KMS-11 (cell line): ENCODE measurements at regions not wholly inside any gene's neighbourhood (a gene's known extent, or its start where the extent isn't known, plus 50 kb on each side); places are given as distances from the start of the nearest gene placed in this dataset.

Experiments used
- H2AFZ ChIP-seq: fragments of 200-600 bp; sonication (generic); 2 replicates; pipeline ENCODE4 v1.6.1; 2016; ENCODE audit warnings: antibody characterized with exemption, mixed run types, low read depth
- H3K27ac ChIP-seq: fragments of 200-600 bp; sonication (generic); 2 replicates; pipeline ENCODE4 v1.6.1; 2016; ENCODE audit warnings: mild to moderate bottlenecking, mixed run types
- H3K27me3 ChIP-seq: fragments of 200-600 bp; sonication (generic); 2 replicates; pipeline ENCODE4 v1.6.1; 2017; ENCODE audit warnings: mild to moderate bottlenecking, low read depth, mixed run types, moderate library complexity; ENCODE audit not compliant: insufficient read depth
- H3K36me3 ChIP-seq: fragments of 200-600 bp; sonication (generic); 2 replicates; pipeline ENCODE4 v1.6.1; 2017; ENCODE audit warnings: mild to moderate bottlenecking, mixed run types; ENCODE audit not compliant: insufficient read depth
- H3K4me1 ChIP-seq: fragments of 200-600 bp; sonication (generic); 2 replicates; pipeline ENCODE4 v1.6.1; 2016; ENCODE audit warnings: mild to moderate bottlenecking, low read depth, mixed run types; ENCODE audit not compliant: poor library complexity, severe bottlenecking
- H3K4me2 ChIP-seq: fragments of 200-600 bp; sonication (generic); 2 replicates; pipeline ENCODE4 v1.7.0; 2016; ENCODE audit warnings: mild to moderate bottlenecking, mixed run types
- H3K4me3 ChIP-seq: fragments of 200-600 bp; sonication (generic); IDR thresholded peaks from 2 replicates; pipeline ENCODE4 v1.6.1; 2017; ENCODE audit warnings: low read depth, low read length, mixed read lengths; ENCODE audit not compliant: insufficient read depth
- H3K79me2 ChIP-seq: fragments of 200-600 bp; sonication (generic); 2 replicates; pipeline ENCODE4 v1.6.1; 2016; ENCODE audit warnings: low read depth, mixed run types; ENCODE audit not compliant: insufficient read depth
- H3K9ac ChIP-seq: fragments of 200-600 bp; sonication (generic); 2 replicates; pipeline ENCODE4 v1.6.1; 2016; ENCODE audit warnings: mild to moderate bottlenecking, mixed run types
- H4K20me1 ChIP-seq: fragments of 200-600 bp; sonication (generic); 2 replicates; pipeline ENCODE4 v1.6.1; 2016; ENCODE audit warnings: mild to moderate bottlenecking, mixed run types; ENCODE audit not compliant: insufficient read depth
- CTCF ChIP-seq: fragments of 200-600 bp; sonication (generic); conservative IDR thresholded peaks from 2 replicates; pipeline ENCODE4 v1.6.1; 2017; ENCODE audit warnings: low read depth, mild to moderate bottlenecking, antibody characterized with exemption, low read length, moderate library complexity, mixed read lengths

DNA sequence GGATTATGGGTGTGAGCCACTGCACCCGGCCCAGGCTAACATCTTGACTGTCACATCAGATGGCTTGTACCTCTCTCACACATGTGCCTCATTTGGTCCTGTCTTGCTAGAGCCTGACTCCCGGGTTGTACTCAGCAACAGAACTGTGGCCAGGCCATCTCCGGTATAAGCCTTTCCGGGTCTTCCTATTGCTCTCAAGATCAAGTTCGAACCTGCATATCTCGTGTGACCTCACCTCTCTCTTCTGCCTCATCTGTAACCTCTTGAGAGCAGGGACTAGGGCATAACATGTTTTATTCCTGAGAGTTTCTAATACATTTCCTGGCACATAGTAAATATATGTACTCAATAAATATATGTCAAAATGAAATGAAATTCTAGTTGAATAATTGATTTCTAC, 114.0 kb downstream of the ACAA2 start:
- Histone ChIP-seq H3K4me3 (no peak overlapping the region), H2AFZ (no peak overlapping the region), H3K9ac (no peak overlapping the region), H3K79me2 (no peaks in the 10 kb centered on the region), H3K27me3 (no peaks in the 10 kb centered on the region), H3K36me3 (no peaks in the 10 kb centered on the region), H4K20me1 (no peaks in the 10 kb centered on the region), H3K27ac (no peak overlapping the region), H3K4me2 (no peak overlapping the region), H3K4me1 (no peaks in the 10 kb centered on the region)
- no peak for TF ChIP-seq CTCF

DNA sequence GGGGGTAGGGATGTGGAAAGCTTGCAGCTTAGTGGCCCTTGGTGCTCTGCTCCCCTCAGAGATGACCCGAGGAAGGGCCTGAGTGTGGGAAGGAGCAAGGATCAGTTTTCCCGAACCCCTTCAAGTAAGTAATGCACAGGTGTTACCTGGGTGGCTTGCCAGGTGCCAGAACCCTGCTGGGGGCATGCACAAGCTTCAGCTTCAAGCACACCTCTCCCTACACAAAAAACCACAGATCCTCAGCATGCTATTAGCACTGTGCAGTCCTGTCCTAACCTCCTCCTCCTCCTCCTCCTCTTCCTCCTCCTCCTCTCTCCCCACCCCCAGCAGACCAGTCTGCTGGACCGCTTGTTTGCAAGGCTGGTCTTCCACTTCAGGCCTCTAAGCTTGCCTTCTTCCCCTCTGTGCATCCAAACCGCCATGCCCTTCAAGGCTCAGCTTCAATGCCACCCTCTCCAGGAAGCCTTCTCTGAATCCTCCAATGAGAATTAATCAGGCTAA, 114.8 kb downstream of the ACAA2 start:
- no peaks in the 10 kb centered on the region for H3K4me1 ChIP-seq
- no peaks in the 10 kb centered on the region for H3K27me3 ChIP-seq
- no peaks in the 10 kb centered on the region for H4K20me1 ChIP-seq
- H3K4me2 ChIP-seq = no peak overlapping the region
- H3K4me3 ChIP-seq = no peak overlapping the region
- no peak overlapping the region for H3K27ac ChIP-seq
- no peaks in the 10 kb centered on the region for H3K36me3 ChIP-seq
- H3K9ac ChIP-seq = no peak overlapping the region
- no peak for TF ChIP-seq CTCF
- H3K79me2 ChIP-seq = no peaks in the 10 kb centered on the region
- no peak overlapping the region for H2AFZ ChIP-seq

DNA sequence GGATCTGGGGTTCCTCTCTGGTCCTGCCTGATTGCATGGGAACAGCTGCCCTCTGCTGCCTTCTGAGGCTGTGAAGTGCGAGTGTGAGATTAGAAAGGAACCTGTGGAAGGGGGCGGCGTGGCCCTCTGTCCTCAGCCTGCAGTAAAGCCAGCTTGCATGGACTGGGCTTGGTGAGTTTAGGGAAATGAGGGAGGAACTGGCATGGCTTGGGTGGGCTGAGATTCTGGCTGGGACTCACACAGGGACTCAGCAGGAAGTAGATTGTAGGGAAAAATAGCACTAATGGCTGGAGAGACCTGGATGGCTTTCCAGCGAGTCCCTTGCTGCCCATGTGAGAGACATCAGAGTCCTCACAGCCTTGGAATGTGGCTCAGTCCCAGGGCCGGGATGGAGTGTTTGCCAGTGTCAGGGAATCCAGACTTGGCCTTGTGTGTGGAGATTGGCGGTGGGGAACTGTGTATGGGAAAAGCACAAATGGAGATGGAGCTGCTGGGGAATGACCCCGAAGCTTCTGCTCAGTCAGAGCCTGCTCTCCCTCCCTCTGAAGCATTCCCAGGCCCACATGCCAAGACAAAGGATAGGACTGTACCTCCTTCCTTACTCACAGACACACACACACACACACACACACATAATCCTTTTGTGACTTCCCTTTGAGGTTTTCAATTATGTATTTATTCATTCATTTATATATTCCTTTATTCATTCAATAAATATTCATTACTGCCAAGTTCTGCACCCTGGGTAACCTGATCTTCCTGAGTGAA, 115.4 kb downstream of the ACAA2 start:
- Histone ChIP-seq H3K27ac (no peak overlapping the region), H3K9ac (no peak overlapping the region), H3K27me3 (no peaks in the 10 kb centered on the region)

DNA sequence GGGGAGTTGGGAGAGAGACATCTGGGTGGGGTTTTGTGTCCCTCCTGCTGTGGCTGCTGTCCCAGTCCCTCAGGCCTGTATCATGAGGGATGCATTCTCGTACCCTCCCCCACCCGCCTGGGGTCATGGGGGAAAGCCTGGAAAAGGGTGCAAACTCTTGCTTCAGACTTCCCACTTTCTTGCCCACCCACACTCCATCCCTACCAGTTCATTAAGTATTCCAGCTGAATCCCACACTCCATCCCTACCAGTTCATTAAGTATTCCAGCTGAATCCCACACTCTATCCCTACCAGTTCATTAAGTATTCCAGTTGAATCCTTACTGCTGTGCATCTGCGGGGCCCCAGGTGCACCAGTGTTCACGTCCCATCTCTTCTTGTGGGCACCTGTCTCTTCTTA, 116.3 kb downstream of the ACAA2 start:
- TF ChIP-seq CTCF = no peak
- Histone ChIP-seq H3K79me2 (no peaks in the 10 kb centered on the region), H3K27ac (no peak overlapping the region)

More for the DNA sequence above, 115.4 kb downstream of the ACAA2 start:
- TF ChIP-seq CTCF = no peak
- no peak overlapping the region for H2AFZ ChIP-seq
- no peak overlapping the region for H3K4me3 ChIP-seq
- H3K79me2 ChIP-seq = no peaks in the 10 kb centered on the region
- H3K36me3 ChIP-seq = no peaks in the 10 kb centered on the region
- H3K4me1 ChIP-seq = no peaks in the 10 kb centered on the region
- H3K4me2 ChIP-seq = no peak overlapping the region
- no peaks in the 10 kb centered on the region for H4K20me1 ChIP-seq

More for the DNA sequence above, 116.3 kb downstream of the ACAA2 start:
- Histone ChIP-seq H3K4me1 (no peaks in the 10 kb centered on the region), H2AFZ (no peak overlapping the region), H3K4me2 (no peak overlapping the region), H4K20me1 (no peaks in the 10 kb centered on the region), H3K36me3 (no peaks in the 10 kb centered on the region), H3K4me3 (no peak overlapping the region), H3K27me3 (no peaks in the 10 kb centered on the region), H3K9ac (no peak overlapping the region)
